GM12875 (cell line): ENCODE measurements at regions not wholly inside any gene's neighbourhood (a gene's known extent, or its start where the extent isn't known, plus 50 kb on each side); places are given as distances from the start of the nearest gene placed in this dataset.
"Not testable (repeated sequence)": the region's sequence is repeated elsewhere in the genome, so short reads cannot be mapped to it uniquely, and the experiment has no call there.

Experiments used
- H3K4me3 ChIP-seq: one replicate; pipeline ENCODE4 v1.5.1; 2011; ENCODE audit warnings: low read depth, low read length, control low read depth
- TF ChIP-seq, protein P1 (sequence below): IDR thresholded peaks from 2 replicates; pipeline ENCODE4 v1.5.1; 2011; ENCODE audit warnings: low read depth, mild to moderate bottlenecking, control low read depth, inconsistent platforms, low read length, moderate library complexity, borderline replicate concordance; ENCODE audit not compliant: insufficient read depth

DNA sequence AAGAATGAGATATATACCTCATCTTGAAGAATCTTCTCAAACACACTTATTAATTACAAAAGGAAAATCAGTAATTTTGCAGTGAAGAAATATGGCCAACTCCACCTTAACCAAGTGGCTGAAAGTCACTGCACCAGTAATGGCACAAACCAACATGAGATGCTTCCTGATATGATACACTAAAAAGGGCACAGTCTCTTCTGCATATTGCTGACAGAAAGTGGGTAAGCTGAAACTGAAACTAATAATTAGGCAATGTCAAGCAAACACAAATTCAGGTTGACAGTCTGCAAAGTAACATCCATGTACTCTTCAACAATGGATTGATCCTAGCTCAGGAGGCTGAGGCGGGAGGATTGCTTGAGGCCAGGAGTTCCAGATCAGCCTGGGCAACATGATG lies 56.1 kb downstream of the ZNF22 start:
- not testable (repeated sequence) for H3K4me3 ChIP-seq

DNA sequence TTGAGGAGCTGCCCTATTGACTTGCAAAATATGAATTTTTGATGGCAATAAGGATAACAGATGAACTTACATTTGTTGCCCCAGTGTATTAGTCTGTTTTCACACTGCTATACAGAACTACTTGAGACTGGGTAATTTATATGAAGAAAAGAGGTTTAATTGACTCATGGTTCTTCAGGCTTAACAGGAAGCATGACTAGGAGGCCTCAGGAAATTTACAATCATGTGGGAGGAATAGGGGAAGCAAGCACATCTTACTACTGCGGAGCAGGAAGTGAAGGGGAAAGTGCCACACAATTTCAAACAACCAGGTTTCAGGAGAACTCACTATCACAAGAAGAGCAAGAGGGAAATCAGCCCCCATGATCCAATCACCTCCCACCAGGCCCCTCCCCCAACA lies 57.9 kb downstream of the ZNF22 start:
- TF ChIP-seq, protein P1, sequence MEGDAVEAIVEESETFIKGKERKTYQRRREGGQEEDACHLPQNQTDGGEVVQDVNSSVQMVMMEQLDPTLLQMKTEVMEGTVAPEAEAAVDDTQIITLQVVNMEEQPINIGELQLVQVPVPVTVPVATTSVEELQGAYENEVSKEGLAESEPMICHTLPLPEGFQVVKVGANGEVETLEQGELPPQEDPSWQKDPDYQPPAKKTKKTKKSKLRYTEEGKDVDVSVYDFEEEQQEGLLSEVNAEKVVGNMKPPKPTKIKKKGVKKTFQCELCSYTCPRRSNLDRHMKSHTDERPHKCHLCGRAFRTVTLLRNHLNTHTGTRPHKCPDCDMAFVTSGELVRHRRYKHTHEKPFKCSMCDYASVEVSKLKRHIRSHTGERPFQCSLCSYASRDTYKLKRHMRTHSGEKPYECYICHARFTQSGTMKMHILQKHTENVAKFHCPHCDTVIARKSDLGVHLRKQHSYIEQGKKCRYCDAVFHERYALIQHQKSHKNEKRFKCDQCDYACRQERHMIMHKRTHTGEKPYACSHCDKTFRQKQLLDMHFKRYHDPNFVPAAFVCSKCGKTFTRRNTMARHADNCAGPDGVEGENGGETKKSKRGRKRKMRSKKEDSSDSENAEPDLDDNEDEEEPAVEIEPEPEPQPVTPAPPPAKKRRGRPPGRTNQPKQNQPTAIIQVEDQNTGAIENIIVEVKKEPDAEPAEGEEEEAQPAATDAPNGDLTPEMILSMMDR, result no peak
- H3K4me3 ChIP-seq, result no peak overlapping the region

DNA sequence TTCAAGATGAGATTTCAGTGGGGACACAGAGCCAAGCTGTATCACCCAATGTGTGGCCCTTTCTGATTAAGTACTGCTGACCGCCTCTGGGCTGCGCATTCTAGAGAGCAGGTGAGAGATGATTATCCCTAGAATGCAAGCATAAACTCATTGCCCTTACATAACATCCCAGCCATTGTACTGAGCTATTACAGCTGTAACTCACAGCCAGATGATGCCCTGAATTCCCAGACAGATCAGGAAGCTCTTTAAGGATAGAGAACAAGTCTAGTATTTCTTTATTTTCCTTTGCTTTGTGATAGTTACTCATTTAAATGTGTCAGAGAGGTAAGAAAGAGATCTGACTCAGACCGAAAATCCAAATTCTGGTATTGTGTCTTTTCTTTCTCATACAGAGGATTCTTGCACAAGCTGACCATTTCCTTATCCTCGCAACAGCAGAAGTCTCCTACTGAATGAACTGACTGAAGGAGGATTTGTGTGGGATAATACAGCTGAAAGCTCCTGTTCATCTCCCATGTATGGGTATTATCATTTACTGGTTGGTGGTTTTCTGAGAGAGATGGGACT lies 58.4 kb downstream of the ZNF22 start:
- TF ChIP-seq, protein P1, result no peak
- H3K4me3 ChIP-seq, result no peak overlapping the region

DNA sequence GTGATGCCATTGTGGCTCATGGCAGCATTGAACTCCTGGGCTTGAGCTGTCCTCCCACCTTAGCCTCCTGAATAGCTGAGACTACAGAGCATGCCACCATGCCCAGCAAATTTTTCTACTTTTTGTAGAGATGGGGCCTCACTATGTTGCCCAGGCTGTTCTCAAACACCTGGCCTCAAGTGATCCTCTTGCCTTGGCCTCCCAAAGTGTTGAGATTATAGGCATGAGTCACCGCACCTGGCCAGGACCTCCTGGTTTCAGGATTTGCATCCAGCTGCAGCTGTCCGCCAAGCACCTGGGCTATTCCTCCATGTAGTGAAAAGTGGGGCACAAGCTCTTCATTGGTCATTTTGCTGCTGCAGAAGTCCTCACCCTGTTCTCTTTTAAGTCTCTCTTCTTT lies 58.9 kb downstream of the ZNF22 start:
- no peak overlapping the region for H3K4me3 ChIP-seq
- TF ChIP-seq, protein P1, result no peak

DNA sequence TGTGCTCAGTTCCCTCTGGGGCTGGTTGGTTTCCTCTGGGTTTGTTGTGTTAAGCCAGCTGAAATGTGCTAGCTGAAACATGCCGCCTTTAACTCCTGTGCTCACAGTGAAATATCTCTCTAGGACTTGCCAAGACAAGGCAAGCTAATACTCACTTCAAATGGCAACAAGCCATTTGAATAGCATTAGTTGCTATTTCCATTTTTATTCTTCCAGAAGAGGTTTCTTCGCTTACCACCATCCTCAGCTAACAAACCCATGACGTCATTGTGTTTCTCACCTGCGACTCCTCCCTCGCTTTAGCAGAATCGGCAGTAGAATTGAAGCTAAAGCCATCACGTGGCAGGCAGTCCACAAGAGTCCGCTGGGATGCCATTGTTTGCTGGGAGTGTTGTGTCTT lies 61.3 kb downstream of the ZNF22 start:
- TF ChIP-seq, protein P1, result no peak
- no peak overlapping the region for H3K4me3 ChIP-seq

DNA sequence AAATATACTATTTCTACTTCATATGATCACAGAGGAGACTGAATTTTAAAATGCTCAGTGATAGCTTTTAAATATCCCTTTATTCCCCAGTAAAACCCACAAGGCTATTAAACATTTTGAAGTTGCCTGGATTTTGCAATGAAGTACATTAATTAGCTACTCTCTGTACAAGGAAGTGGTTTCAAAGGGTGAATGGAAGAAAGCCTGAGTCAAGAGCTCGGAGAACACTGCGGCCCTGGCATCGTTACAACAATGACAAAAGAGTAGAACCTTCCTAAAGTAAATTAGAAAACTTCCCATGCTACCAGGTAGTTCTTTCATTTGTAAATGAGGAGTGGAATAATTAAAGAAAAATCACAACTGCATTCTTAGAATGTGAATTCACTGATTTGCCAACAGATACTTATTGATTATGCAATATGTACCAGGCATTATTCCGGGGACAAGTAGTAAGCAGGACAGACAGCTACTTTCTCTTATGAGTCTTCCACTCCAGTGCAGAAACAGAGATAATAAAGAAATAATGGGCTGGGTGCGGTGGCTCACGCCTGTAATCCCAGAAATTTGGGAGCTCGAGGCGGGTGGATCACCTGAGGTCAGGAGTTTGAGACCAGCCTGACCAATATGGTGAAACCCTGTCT lies 63.0 kb downstream of the ZNF22 start:
- H3K4me3 ChIP-seq, result no peak overlapping the region
- TF ChIP-seq, protein P1, result no peak

DNA sequence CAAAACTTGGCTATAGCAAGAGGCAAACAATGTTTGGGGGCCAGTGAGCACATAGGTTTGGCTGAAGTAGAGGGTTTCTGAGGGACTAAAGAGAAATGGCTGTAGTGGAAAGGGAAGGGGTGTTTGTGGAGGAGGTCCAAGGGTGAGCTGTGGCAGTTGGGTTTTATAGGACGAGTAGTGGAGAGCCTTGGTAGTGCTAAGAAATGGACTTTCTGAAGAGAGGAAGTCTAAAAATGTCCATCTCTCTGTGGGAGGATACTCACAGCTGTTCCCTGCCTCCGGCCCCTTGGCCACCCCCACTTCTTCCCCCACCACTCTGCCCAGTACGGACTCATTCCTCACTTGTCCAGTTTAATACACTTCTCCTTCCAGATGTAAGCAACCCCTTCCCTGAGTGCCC lies 64.3 kb downstream of the ZNF22 start:
- TF ChIP-seq, protein P1, result no peak
- no peak overlapping the region for H3K4me3 ChIP-seq
